Endothelial cell of umbilical vein (primary cell): ENCODE measurements at regions not wholly inside any gene's neighbourhood (a gene's known extent, or its start where the extent isn't known, plus 50 kb on each side); places are given as distances from the start of the nearest gene placed in this dataset.

Source experiments
- BruUV-seq: library from RNA; stranded (reverse); fragments of 400-500 nt; replicated peaks from 2 replicates; lab custom pipeline; 2021; lab: Mats Ljungman, UMichigan
- CTCF ChIA-PET: fragments of 300-600, 350-600 bp; sonication (Branson Sonifier 250); formaldehyde crosslinking; loops from one replicate; lab custom pipeline; 2021; ENCODE audit warnings: antibody characterized with exemption, inconsistent platforms; lab: Charles Lee
- POLR2A ChIA-PET: fragments of 300-600, 350-600 bp; sonication (Branson Sonifier 250); formaldehyde crosslinking; loops from one replicate; lab custom pipeline; 2021; ENCODE audit warnings: antibody characterized with exemption, inconsistent platforms; lab: Charles Lee
- DNase-seq: peaks from one replicate; pipeline ENCODE4 v3.0.0-alpha.2; 2011; ENCODE audit warnings: low read depth, low spot score
- FAIRE-seq: peaks from 2 replicates; lab custom pipeline; 2011; peaks lifted over from hg19 to GRCh38; lab: Jason Lieb, UNC
- H2AFZ ChIP-seq: 2 replicates; pipeline ENCODE4 v1.6.0; 2012; ENCODE audit warnings: low read depth, low read length, control low read depth, inconsistent platforms
- H3K27ac ChIP-seq: 2 replicates; pipeline ENCODE4 v1.5.1; 2011; ENCODE audit warnings: low read depth, mild to moderate bottlenecking, control low read depth, low read length, moderate library complexity; ENCODE audit not compliant: insufficient read depth
- H3K27me3 ChIP-seq, 2 experiments: 2 replicates each; pipeline versions ENCODE4 v1.6.0 to v1.6.1; 2011; ENCODE audit warnings: low read length in 2 of 2, mixed read lengths in 1 of 2; ENCODE audit not compliant: control insufficient read depth in 2 of 2, insufficient read depth in 2 of 2
- H3K36me3 ChIP-seq, 2 experiments: 2 replicates in 1 of 2; 3 replicates in 1 of 2; pipeline ENCODE4 v1.5.1; 2011; ENCODE audit warnings: low read length in 2 of 2, mild to moderate bottlenecking in 1 of 2, moderate library complexity in 1 of 2; ENCODE audit not compliant: control insufficient read depth in 2 of 2, insufficient read depth in 2 of 2; ENCODE audit errors: extremely low read depth in 1 of 2
- H3K4me1 ChIP-seq: 3 replicates; pipeline ENCODE4 v1.5.1; 2011; ENCODE audit warnings: mild to moderate bottlenecking, low read length; ENCODE audit not compliant: control insufficient read depth, insufficient read depth; ENCODE audit errors: extremely low read depth
- H3K4me2 ChIP-seq: 2 replicates; pipeline ENCODE4 v1.6.1; 2011; ENCODE audit warnings: low read length, control low read depth, mixed read lengths; ENCODE audit not compliant: insufficient read depth
- H3K4me3 ChIP-seq, 3 experiments: fragments of 200-600 bp in 1 of 3; sonication (generic), shearing (Covaris generic) in 1 of 3; replicated peaks in 1 of 3; 2 replicates each; pipeline ENCODE4 v1.5.1; 2011 to 2016; ENCODE audit warnings: control low read depth in 3 of 3, low read length in 3 of 3, mild to moderate bottlenecking in 2 of 3, inconsistent platforms in 1 of 3, low read depth in 1 of 3, moderate library complexity in 1 of 3; ENCODE audit not compliant: insufficient read depth in 1 of 3
- H3K79me2 ChIP-seq: 2 replicates; pipeline ENCODE4 v1.6.0; 2012; ENCODE audit warnings: low read length, inconsistent platforms; ENCODE audit not compliant: control insufficient read depth, insufficient read depth
- H3K9ac ChIP-seq: replicated peaks from 2 replicates; pipeline ENCODE3; 2011; ENCODE audit warnings: low read length, control low read depth; ENCODE audit not compliant: insufficient read depth; ENCODE audit errors: extremely low read depth
- H3K9me1 ChIP-seq: replicated peaks from 3 replicates; pipeline ENCODE4 v1.6.0; 2011; ENCODE audit warnings: mild to moderate bottlenecking, low read length; ENCODE audit not compliant: control insufficient read depth, insufficient read depth; ENCODE audit errors: extremely low read depth
- H3K9me3 ChIP-seq: replicated peaks from 2 replicates; pipeline ENCODE4 v1.5.1; 2012; ENCODE audit warnings: low read length, inconsistent platforms; ENCODE audit not compliant: control insufficient read depth, insufficient read depth
- H4K20me1 ChIP-seq: replicated peaks from 2 replicates; pipeline ENCODE3; 2011; ENCODE audit warnings: mild to moderate bottlenecking, low read length; ENCODE audit not compliant: control insufficient read depth, insufficient read depth; ENCODE audit errors: extremely low read depth
- CTCF ChIP-seq, 2 donors: IDR thresholded peaks; 1 replicate in 1 of 2; 2 replicates in 1 of 2; pipeline ENCODE4 v1.5.1; 2011; ENCODE audit warnings: low read length in 2 of 2, mild to moderate bottlenecking in 2 of 2, moderate library complexity in 2 of 2, control low read depth in 1 of 2, inconsistent platforms in 1 of 2, low read depth in 1 of 2; ENCODE audit not compliant: insufficient read depth in 1 of 2; ENCODE audit errors: extremely low read depth in 1 of 2
- EZH2 ChIP-seq: IDR thresholded peaks from 2 replicates; pipeline ENCODE4 v1.6.1; 2012; ENCODE audit warnings: borderline replicate concordance, low read depth, mild to moderate bottlenecking, moderate library complexity, low read length, inconsistent platforms; ENCODE audit not compliant: severe bottlenecking
- FOS ChIP-seq: IDR thresholded peaks from 2 replicates; pipeline ENCODE4 v1.6.1; 2011; ENCODE audit warnings: mild to moderate bottlenecking, low read length, moderate library complexity, borderline replicate concordance; ENCODE audit not compliant: insufficient read depth
- GATA2 ChIP-seq: IDR thresholded peaks from 2 replicates; pipeline ENCODE4 v1.7.0; 2011; ENCODE audit warnings: low read depth, mild to moderate bottlenecking, moderate library complexity, mixed read lengths, low read length; ENCODE audit not compliant: insufficient read length, insufficient read depth
- JUN ChIP-seq: IDR thresholded peaks from 2 replicates; pipeline ENCODE4 v1.6.1; 2011; ENCODE audit warnings: borderline replicate concordance, low read depth; ENCODE audit not compliant: insufficient read length, insufficient read depth
- MAX ChIP-seq: IDR thresholded peaks from 2 replicates; pipeline ENCODE4 v1.6.1; 2011; ENCODE audit not compliant: insufficient read depth, insufficient read length
- MYC ChIP-seq: IDR thresholded peaks from one replicate; pipeline ENCODE4 v1.6.1; 2011; ENCODE audit warnings: mild to moderate bottlenecking, low read depth, low read length
- POLR2A ChIP-seq: IDR thresholded peaks from 2 replicates; pipeline ENCODE4 v1.6.1; 2012; ENCODE audit warnings: low read depth, mild to moderate bottlenecking, control low read depth, low read length
- POLR2AphosphoS5 ChIP-seq: IDR thresholded peaks from 2 replicates; pipeline ENCODE4 v1.6.1; 2012; ENCODE audit warnings: low read depth, mild to moderate bottlenecking, control low read depth, low read length, moderate library complexity; ENCODE audit not compliant: insufficient read depth
- dilution Hi-C: fragments of 300-500 bp; cut with MboI; formaldehyde crosslinking; loops from one replicate; pipeline ENCODE4 v1.15.0; 2019; ENCODE audit warnings: low sequenced_read_pairs; ENCODE audit not compliant: extremely low pct_ligation_motif_present
- intact Hi-C: fragments of 100-400 bp; cut with micrococcal nuclease; formaldehyde crosslinking; loops from one replicate; pipeline ENCODE4 v1.10.0; 2022

DNA sequence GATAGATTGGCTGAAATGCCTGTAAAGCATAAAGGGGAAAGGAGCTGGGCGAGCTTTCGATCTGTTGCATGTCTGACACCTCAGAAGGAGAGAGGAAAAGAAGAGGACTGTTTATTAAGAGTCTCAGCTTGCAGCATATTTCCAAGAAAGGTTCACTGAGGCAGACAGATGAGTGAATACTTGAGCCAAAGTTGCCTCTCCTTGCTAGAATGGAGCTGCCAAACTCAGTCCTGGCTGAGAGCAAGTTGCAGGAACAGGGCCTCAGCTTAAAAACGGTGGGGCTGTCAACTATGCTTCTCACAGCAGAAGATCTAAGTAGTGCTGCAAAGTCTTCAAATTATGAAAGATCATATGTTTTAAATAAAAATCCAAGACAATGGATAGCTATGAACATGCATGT is 707.5 kb downstream of the PCDH7 start:
- Histone ChIP-seq H3K4me2 (no peak overlapping the region), H3K27ac (no peak overlapping the region), H3K9ac (no peak overlapping the region), H3K27me3 (no peaks in the 10 kb centered on the region), H3K9me3 (no peaks in the 10 kb centered on the region), H3K4me3 (no peak overlapping the region), H4K20me1 (no peaks in the 10 kb centered on the region), H3K4me1 (no peaks in the 10 kb centered on the region), H3K36me3 (no peaks in the 10 kb centered on the region), H2AFZ (no peak overlapping the region), H3K9me1 (no peaks in the 10 kb centered on the region), H3K79me2 (no peaks in the 10 kb centered on the region)
- CTCF ChIA-PET: interaction anchor here (0.5 to 1.0 kb wide), 2 partner anchors 8 to 88 kb away, joined by 3 to 4 read pairs; no protein-coding TSS in a partner anchor
- dilution Hi-C loops (no loop called here), intact Hi-C loops (no loop called here)
- no peak for TF ChIP-seq CTCF (IDR thresholded peaks at IDR 0.05; ENCODE audit: extremely low read depth in 1 of 2, insufficient read depth in 1 of 2, low read depth in 1 of 2, low read length in 2 of 2)
- TF ChIP-seq MYC: no peak
- no peak for TF ChIP-seq POLR2AphosphoS5
- no peak for TF ChIP-seq POLR2A
- no peak for TF ChIP-seq EZH2
- TF ChIP-seq GATA2: no peak
- TF ChIP-seq JUN: no peak
- no peak for TF ChIP-seq MAX
- TF ChIP-seq FOS: no peak
- POLR2A ChIA-PET: no interaction called here
- no TSS peak for BruUV-seq
- DNase-seq: no peak
- no peak for FAIRE-seq
